ENCODE measurements at regions not wholly inside any gene's neighbourhood (a gene's known extent, or its start where the extent isn't known, plus 50 kb on each side); places are given as distances from the start of the nearest gene placed in this dataset.

- TF ChIP-seq, protein P1, sequence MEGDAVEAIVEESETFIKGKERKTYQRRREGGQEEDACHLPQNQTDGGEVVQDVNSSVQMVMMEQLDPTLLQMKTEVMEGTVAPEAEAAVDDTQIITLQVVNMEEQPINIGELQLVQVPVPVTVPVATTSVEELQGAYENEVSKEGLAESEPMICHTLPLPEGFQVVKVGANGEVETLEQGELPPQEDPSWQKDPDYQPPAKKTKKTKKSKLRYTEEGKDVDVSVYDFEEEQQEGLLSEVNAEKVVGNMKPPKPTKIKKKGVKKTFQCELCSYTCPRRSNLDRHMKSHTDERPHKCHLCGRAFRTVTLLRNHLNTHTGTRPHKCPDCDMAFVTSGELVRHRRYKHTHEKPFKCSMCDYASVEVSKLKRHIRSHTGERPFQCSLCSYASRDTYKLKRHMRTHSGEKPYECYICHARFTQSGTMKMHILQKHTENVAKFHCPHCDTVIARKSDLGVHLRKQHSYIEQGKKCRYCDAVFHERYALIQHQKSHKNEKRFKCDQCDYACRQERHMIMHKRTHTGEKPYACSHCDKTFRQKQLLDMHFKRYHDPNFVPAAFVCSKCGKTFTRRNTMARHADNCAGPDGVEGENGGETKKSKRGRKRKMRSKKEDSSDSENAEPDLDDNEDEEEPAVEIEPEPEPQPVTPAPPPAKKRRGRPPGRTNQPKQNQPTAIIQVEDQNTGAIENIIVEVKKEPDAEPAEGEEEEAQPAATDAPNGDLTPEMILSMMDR (IDR thresholded peaks at IDR 0.05): no peak
- TF ChIP-seq POLR2A (IDR thresholded peaks at IDR 0.05; ENCODE audit: low read depth): no peak
These were observed 1149.1 kb upstream of the PCDH20 start for GRCh38 chr13:62564770-62565169.

Data from esophagus muscularis mucosa (tissue), 3 donors.